Aorta (tissue), 5 donors: ENCODE measurements at regions not wholly inside any gene's neighbourhood (a gene's known extent, or its start where the extent isn't known, plus 50 kb on each side); places are given as distances from the start of the nearest gene placed in this dataset.

Experiments used
- ATAC-seq: fragments of 200-7000 bp; cut with Tn5 transposase; one replicate; pipeline ENCODE4 v1.9.1; 2022; ENCODE audit warnings: moderate library complexity; ENCODE audit not compliant: low FRiP score
- DNase-seq, 2 donors: peaks; one replicate each; pipeline ENCODE4 v3.0.0-alpha.2; 2020
- H3K27ac ChIP-seq, 2 donors: one replicate each; pipeline ENCODE4 v1.5.1; 2013; ENCODE audit warnings: low read length in 2 of 2, mild to moderate bottlenecking in 2 of 2, moderate library complexity in 2 of 2, control low read depth in 1 of 2, inconsistent platforms in 1 of 2, low read depth in 1 of 2
- H3K27me3 ChIP-seq, 2 donors: one replicate each; pipeline ENCODE4 v1.6.1; 2013; ENCODE audit warnings: control low read depth in 1 of 2, low read length in 1 of 2, mild to moderate bottlenecking in 1 of 2, moderate library complexity in 1 of 2; ENCODE audit not compliant: insufficient read depth in 2 of 2, control insufficient read depth in 1 of 2
- H3K36me3 ChIP-seq, 2 donors: one replicate each; pipeline ENCODE4 v1.6.1; 2013; ENCODE audit warnings: control low read depth in 1 of 2, low read length in 1 of 2, mild to moderate bottlenecking in 1 of 2; ENCODE audit not compliant: insufficient read depth in 2 of 2, control insufficient read depth in 1 of 2
- H3K4me1 ChIP-seq, 2 donors: one replicate each; pipeline ENCODE4 v1.6.1; 2013; ENCODE audit warnings: low read length in 2 of 2, control low read depth in 1 of 2, mild to moderate bottlenecking in 1 of 2, moderate library complexity in 1 of 2; ENCODE audit not compliant: insufficient read depth in 2 of 2, control insufficient read depth in 1 of 2
- H3K4me3 ChIP-seq, 2 donors: one replicate each; pipeline ENCODE4 v1.5.1; 2013; ENCODE audit warnings: low read length in 2 of 2, control low read depth in 1 of 2, mild to moderate bottlenecking in 1 of 2
- H3K9me3 ChIP-seq: one replicate; pipeline ENCODE4 v1.6.1; 2013; ENCODE audit warnings: mild to moderate bottlenecking, low read length; ENCODE audit not compliant: control insufficient read depth
- WGBS, 2 donors: extraction: QIAGEN DNeasy Blood & Tissue Kit; methylation state at CpG; one replicate each; pipeline ENCODE4 v1.1.7; 2013; 5-methylcytosine and 5-hydroxymethylcytosine counted together
- intact Hi-C, 2 donors: fragments of 100-400 bp; cut with DNase I; formaldehyde crosslinking; loops; one replicate each; pipeline versions ENCODE4 v1.14.2 to v1.15.0; 2022
- donor health status: healthy with polysubstance abuse.
- donor health status: Bipolar disorder and iron deficiency.
- donor health status: DM: no; HTN: no; CAD: no.
- donor health status: DM: no; HTN: no; CAD: no.
- donor health status: DM: yes; HTN: yes; CAD: no.

- WGBS, 2 donors, result 94 to 95% methylated on average over 6 of the region's 6 CpGs
- Histone ChIP-seq H3K4me3 (no peak overlapping the region), H3K27me3 (no peaks in the 10 kb centered on the region), H3K36me3 (no peaks in the 10 kb centered on the region), H3K27ac (no peak overlapping the region), H3K9me3 (no peaks in the 10 kb centered on the region), H3K4me1 (no peaks in the 10 kb centered on the region)
- ATAC-seq, result no peak
- DNase-seq, result no peak
- intact Hi-C loops, result no loop called here
These were observed 164.1 kb upstream of the SGK1 start for GRCh38 chr6:134481966-134482365.

- H3K27ac ChIP-seq, result no peak overlapping the region
- no peaks in the 10 kb centered on the region for H3K4me1 ChIP-seq
- H3K36me3 ChIP-seq, result no peaks in the 10 kb centered on the region
- H3K9me3 ChIP-seq, result no peaks in the 10 kb centered on the region
- H3K4me3 ChIP-seq, result no peak overlapping the region
- 25 to 31% methylated on average over 1 of the region's 1 CpG for WGBS, 2 donors
- H3K27me3 ChIP-seq, result no peaks in the 10 kb centered on the region
- no peak for DNase-seq
- ATAC-seq, result no peak
- intact Hi-C loops, result no loop called here
These were observed 162.7 kb upstream of the SGK1 start for GRCh38 chr6:134480593-134480992.

GRCh38 chr6:134478764-134479399 is 161.0 kb upstream of the SGK1 start:
- intact Hi-C loops, result no loop called here
- DNase-seq, result no peak
- Histone ChIP-seq H3K4me3 (no peak overlapping the region), H3K27ac (no peak overlapping the region), H3K4me1 (no peaks in the 10 kb centered on the region), H3K9me3 (no peaks in the 10 kb centered on the region), H3K36me3 (no peaks in the 10 kb centered on the region), H3K27me3 (no peaks in the 10 kb centered on the region)
- no peak for ATAC-seq
- WGBS, 2 donors, result 95 to 97% methylated on average over 2 of the region's 2 CpGs

GRCh38 chr6:134477991-134478635 is 160.2 kb upstream of the SGK1 start:
- H3K27ac ChIP-seq, result no peak overlapping the region
- H3K4me3 ChIP-seq, result no peak overlapping the region
- no peak for DNase-seq
- no peaks in the 10 kb centered on the region for H3K27me3 ChIP-seq
- no peaks in the 10 kb centered on the region for H3K4me1 ChIP-seq
- H3K9me3 ChIP-seq, result no peaks in the 10 kb centered on the region
- ATAC-seq, result no peak
- 78 to 79% methylated on average over 8 of the region's 8 CpGs for WGBS, 2 donors
- no peaks in the 10 kb centered on the region for H3K36me3 ChIP-seq
- intact Hi-C loops, result no loop called here

- H3K4me1 ChIP-seq, result no peaks in the 10 kb centered on the region
- no peaks in the 10 kb centered on the region for H3K9me3 ChIP-seq
- WGBS, 2 donors, result 86 to 89% methylated on average over 9 of the region's 9 CpGs
- intact Hi-C loops, result no loop called here
- H3K36me3 ChIP-seq, result no peaks in the 10 kb centered on the region
- no peak for DNase-seq
- H3K27me3 ChIP-seq, result no peaks in the 10 kb centered on the region
- no peak overlapping the region for H3K27ac ChIP-seq
- no peak overlapping the region for H3K4me3 ChIP-seq
- no peak for ATAC-seq
These were observed 157.0 kb upstream of the SGK1 start for GRCh38 chr6:134474955-134475354.

- Histone ChIP-seq H3K4me3 (no peak overlapping the region), H3K4me1 (no peaks in the 10 kb centered on the region), H3K36me3 (no peaks in the 10 kb centered on the region), H3K27me3 (no peaks in the 10 kb centered on the region), H3K9me3 (no peaks in the 10 kb centered on the region), H3K27ac (no peak overlapping the region)
- DNase-seq, result no peak
- WGBS, 2 donors, result 92 to 97% methylated on average over 1 of the region's 1 CpG
- intact Hi-C loops, result no loop called here
- no peak for ATAC-seq
These were observed 154.7 kb upstream of the SGK1 start for GRCh38 chr6:134472661-134473060.

- Histone ChIP-seq H3K9me3 (no peaks in the 10 kb centered on the region), H3K36me3 (no peaks in the 10 kb centered on the region), H3K27me3 (no peaks in the 10 kb centered on the region), H3K4me3 (no peak overlapping the region), H3K4me1 (no peaks in the 10 kb centered on the region), H3K27ac (no peak overlapping the region)
- intact Hi-C loops, result no loop called here
- no peak for ATAC-seq
- WGBS, 2 donors, result 85 to 92% methylated on average over 3 of the region's 3 CpGs
- DNase-seq, result no peak
These were observed 154.1 kb upstream of the SGK1 start for GRCh38 chr6:134472046-134472445.

- WGBS, 2 donors, result 73 to 74% methylated on average over 3 of the region's 3 CpGs
- no peak overlapping the region for H3K4me3 ChIP-seq
- H3K27ac ChIP-seq, result no peak overlapping the region
- DNase-seq (no peak), ATAC-seq (no peak)
- no peaks in the 10 kb centered on the region for H3K27me3 ChIP-seq
- intact Hi-C loops, result no loop called here
- H3K9me3 ChIP-seq, result no peaks in the 10 kb centered on the region
- H3K4me1 ChIP-seq, result no peaks in the 10 kb centered on the region
- H3K36me3 ChIP-seq, result no peaks in the 10 kb centered on the region
These were observed 152.6 kb upstream of the SGK1 start for GRCh38 chr6:134470457-134470975.
